K562 (cell line): ENCODE measurements at regions not wholly inside any gene's neighbourhood (a gene's known extent, or its start where the extent isn't known, plus 50 kb on each side); places are given as distances from the start of the nearest gene placed in this dataset.

Experiments
- ATAC-seq: fragments of 200-7000 bp; cut with Tn5 transposase; 3 replicates; pipeline ENCODE4 v1.9.1; 2020; ENCODE audit warnings: moderate library complexity
- BruUV-seq: library from RNA; stranded (reverse); fragments of 400-500 nt; replicated peaks from 2 replicates; lab custom pipeline; 2021; lab: Mats Ljungman, UMichigan
- CTCF ChIA-PET: fragments of 300-600 bp; formaldehyde crosslinking; extraction: SDS; loops from one replicate; lab custom pipeline; 2021; ENCODE audit warnings: low intra/inter-chr PET ratio; lab: Yijun Ruan, JAX
- POLR2A ChIA-PET: fragments of 300-600, 350-650 bp; sonication (Branson Sonifier 250); formaldehyde crosslinking; extraction: SDS; loops from one replicate; lab custom pipeline; 2021; ENCODE audit warnings: antibody characterized with exemption, inconsistent platforms; lab: Yijun Ruan, JAX
- DNase-seq, 4 experiments: peaks; one replicate each; pipeline versions ENCODE4 v3.0.0 to v3.0.0-alpha.2; 2011 to 2018; ENCODE audit warnings: low spot score in 3 of 4, mixed read lengths in 3 of 4; ENCODE audit errors: extremely low read depth in 1 of 4
- FAIRE-seq: peaks from 2 replicates; lab custom pipeline; 2011; peaks lifted over from hg19 to GRCh38; lab: Jason Lieb, UNC
- H2AFZ ChIP-seq: 2 replicates; pipeline ENCODE4 v1.6.0; 2011; ENCODE audit warnings: low read depth, low read length, control low read depth, inconsistent platforms
- H3K27ac ChIP-seq: fragments of 200-600 bp; 3 replicates; pipeline ENCODE4 v1.8.0; 2011; ENCODE audit warnings: low read depth, mild to moderate bottlenecking, control low read depth, inconsistent platforms, low read length, moderate library complexity, mixed read lengths; ENCODE audit errors: extremely low read depth
- H3K27me3 ChIP-seq, 2 experiments: fragments of 300-600 bp in 1 of 2; 2 replicates in 1 of 2; 3 replicates in 1 of 2; pipeline versions ENCODE4 v1.6.0 to v1.8.0; 2011; ENCODE audit warnings: inconsistent platforms in 2 of 2, low read length in 2 of 2, mild to moderate bottlenecking in 1 of 2, mixed read lengths in 1 of 2, moderate library complexity in 1 of 2; ENCODE audit not compliant: control insufficient read depth in 2 of 2, insufficient read depth in 2 of 2
- H3K36me3 ChIP-seq: fragments of 300-600 bp; 3 replicates; pipeline ENCODE4 v1.8.0; 2011; ENCODE audit warnings: mild to moderate bottlenecking, low read length, inconsistent platforms; ENCODE audit not compliant: control insufficient read depth, insufficient read depth
- H3K4me1 ChIP-seq, 2 experiments: fragments of 200-600 bp in 1 of 2; replicated peaks in 1 of 2; 2 replicates in 1 of 2; 3 replicates in 1 of 2; pipeline versions ENCODE4 v1.5.1 to v1.8.0; 2011; ENCODE audit warnings: inconsistent platforms in 2 of 2, low read length in 2 of 2, mild to moderate bottlenecking in 1 of 2, mixed read lengths in 1 of 2, moderate library complexity in 1 of 2; ENCODE audit not compliant: control insufficient read depth in 2 of 2, insufficient read depth in 2 of 2
- H3K4me2 ChIP-seq: 2 replicates; pipeline ENCODE4 v1.6.1; 2011; ENCODE audit warnings: low read length, control low read depth, inconsistent platforms, mixed read lengths; ENCODE audit not compliant: insufficient read depth
- H3K4me3 ChIP-seq: fragments of 200-600 bp; sonication (generic), shearing (Covaris generic); 2 replicates; pipeline ENCODE4 v1.5.1; 2016; ENCODE audit warnings: control low read depth, inconsistent platforms
- H3K79me2 ChIP-seq: fragments of 200-600 bp; 3 replicates; pipeline ENCODE4 v1.8.0; 2011; ENCODE audit warnings: low read length, inconsistent platforms; ENCODE audit not compliant: control insufficient read depth, insufficient read depth
- H3K9ac ChIP-seq, 2 experiments: 2 replicates each; pipeline versions ENCODE4 v1.6.0 to v1.6.1; 2011; ENCODE audit warnings: low read depth in 2 of 2, low read length in 2 of 2, control low read depth in 1 of 2, inconsistent platforms in 1 of 2, mild to moderate bottlenecking in 1 of 2, mixed read lengths in 1 of 2; ENCODE audit not compliant: insufficient read depth in 1 of 2
- H3K9me1 ChIP-seq: one replicate; pipeline ENCODE4 v1.6.0; 2011; ENCODE audit warnings: inconsistent platforms, mild to moderate bottlenecking, low read length, moderate library complexity; ENCODE audit not compliant: control insufficient read depth, insufficient read depth
- H3K9me3 ChIP-seq: replicated peaks from 2 replicates; pipeline ENCODE4 v1.5.1; 2011; ENCODE audit warnings: low read depth, low read length, inconsistent platforms; ENCODE audit not compliant: control insufficient read depth, insufficient read depth
- H4K20me1 ChIP-seq: replicated peaks from 2 replicates; pipeline ENCODE4 v1.6.1; 2011; ENCODE audit warnings: low read length, inconsistent platforms, mixed read lengths; ENCODE audit not compliant: control insufficient read depth, insufficient read depth
- FUS ChIP-seq: fragments of 200-400 bp; formaldehyde crosslinking; optimal IDR thresholded peaks from 2 replicates; pipeline ENCODE3; 2017; ENCODE audit warnings: low read depth, low read length
- JUNB ChIP-seq: fragments of 450-650 bp; formaldehyde crosslinking; conservative IDR thresholded peaks from 2 replicates; pipeline ENCODE4 v1.4.0; 2020; ENCODE audit warnings: mild to moderate bottlenecking
- SMAD3 ChIP-seq: fragments of 450-650 bp; formaldehyde crosslinking; conservative IDR thresholded peaks from 2 replicates; pipeline ENCODE4 v1.4.0; 2020; ENCODE audit warnings: mild to moderate bottlenecking
- SMARCE1 ChIP-seq: fragments of 450-650 bp; IDR thresholded peaks from 2 replicates; pipeline ENCODE4 v1.7.1; 2016; ENCODE audit warnings: mild to moderate bottlenecking
- TCF7 ChIP-seq: sonication (generic); IDR thresholded peaks from 2 replicates; pipeline ENCODE4 v1.6.1; 2016; ENCODE audit warnings: antibody characterized with exemption, borderline replicate concordance
- TFAM ChIP-seq: fragments of 250-450 bp; sonication (Bioruptor Pico); conservative IDR thresholded peaks from 2 replicates; pipeline ENCODE4 v1.5.0; 2021; ENCODE audit warnings: mild to moderate bottlenecking, moderate library complexity
- WGBS: fragments of 100-300 bp; shearing (Covaris generic); methylation state at CpG from one replicate; pipeline ENCODE4 v1.1.6; 2016; ENCODE audit warnings: low coverage, mixed read lengths; ENCODE audit not compliant: insufficient coverage; ENCODE audit errors: missing lambda C conversion rate; 5-methylcytosine and 5-hydroxymethylcytosine counted together
- in situ Hi-C: fragments of 300-500 bp; cut with MboI; formaldehyde crosslinking; loops from 4 replicates; pipeline ENCODE4 v1.15.0; 2018; ENCODE audit warnings: inconsistent platforms, mixed read lengths
- intact Hi-C: fragments of 100-400 bp; cut with micrococcal nuclease; formaldehyde crosslinking; loops from 2 replicates; pipeline ENCODE4 v1.14.2; 2022
- TF ChIP-seq, protein P1 (sequence below), 2 experiments: fragments of 450-650 bp; IDR thresholded peaks; 2 replicates each; pipeline ENCODE4 v1.6.1; 2018; ENCODE audit warnings: mild to moderate bottlenecking in 2 of 2, low read depth in 1 of 2; ENCODE audit not compliant: partially characterized antibody in 2 of 2

DNA sequence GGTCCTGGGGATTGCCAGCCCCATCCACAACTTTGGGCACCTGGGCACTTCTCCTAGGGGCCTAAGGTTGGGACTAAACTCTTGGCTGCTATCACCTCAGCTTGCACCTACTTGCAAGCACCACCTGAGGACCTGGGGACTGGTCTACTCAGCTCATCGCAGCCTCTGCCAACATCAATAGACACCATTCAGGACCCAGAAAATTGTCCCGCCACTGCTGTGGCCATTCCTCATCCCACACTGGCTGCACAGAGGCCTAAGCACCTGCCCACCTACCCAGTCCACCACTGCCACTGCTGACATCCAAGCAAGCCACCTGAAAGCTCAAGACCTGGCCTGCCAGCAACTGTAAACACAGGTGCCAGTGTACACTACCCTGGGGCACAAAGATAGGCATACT is 234.1 kb downstream of the STK31 start:
- no peaks in the 10 kb centered on the region for H3K27me3 ChIP-seq
- no peak overlapping the region for H3K4me2 ChIP-seq
- DNase-seq (no peak), ATAC-seq (no peak)
- H2AFZ ChIP-seq = no peak overlapping the region
- no TSS peak for BruUV-seq
- H3K4me1 ChIP-seq = no peaks in the 10 kb centered on the region
- no peaks in the 10 kb centered on the region for H3K79me2 ChIP-seq
- 0% methylated on average over 2 of the region's 2 CpGs for WGBS
- CTCF ChIA-PET = no interaction called here
- H3K36me3 ChIP-seq = no peaks in the 10 kb centered on the region
- TF ChIP-seq JUNB (CRISPR knock-in tag) (no peak), SMAD3 (no peak), TFAM (no peak), TCF7 (no peak), SMARCE1 (no peak), FUS (no peak)
- TF ChIP-seq, protein P1, sequence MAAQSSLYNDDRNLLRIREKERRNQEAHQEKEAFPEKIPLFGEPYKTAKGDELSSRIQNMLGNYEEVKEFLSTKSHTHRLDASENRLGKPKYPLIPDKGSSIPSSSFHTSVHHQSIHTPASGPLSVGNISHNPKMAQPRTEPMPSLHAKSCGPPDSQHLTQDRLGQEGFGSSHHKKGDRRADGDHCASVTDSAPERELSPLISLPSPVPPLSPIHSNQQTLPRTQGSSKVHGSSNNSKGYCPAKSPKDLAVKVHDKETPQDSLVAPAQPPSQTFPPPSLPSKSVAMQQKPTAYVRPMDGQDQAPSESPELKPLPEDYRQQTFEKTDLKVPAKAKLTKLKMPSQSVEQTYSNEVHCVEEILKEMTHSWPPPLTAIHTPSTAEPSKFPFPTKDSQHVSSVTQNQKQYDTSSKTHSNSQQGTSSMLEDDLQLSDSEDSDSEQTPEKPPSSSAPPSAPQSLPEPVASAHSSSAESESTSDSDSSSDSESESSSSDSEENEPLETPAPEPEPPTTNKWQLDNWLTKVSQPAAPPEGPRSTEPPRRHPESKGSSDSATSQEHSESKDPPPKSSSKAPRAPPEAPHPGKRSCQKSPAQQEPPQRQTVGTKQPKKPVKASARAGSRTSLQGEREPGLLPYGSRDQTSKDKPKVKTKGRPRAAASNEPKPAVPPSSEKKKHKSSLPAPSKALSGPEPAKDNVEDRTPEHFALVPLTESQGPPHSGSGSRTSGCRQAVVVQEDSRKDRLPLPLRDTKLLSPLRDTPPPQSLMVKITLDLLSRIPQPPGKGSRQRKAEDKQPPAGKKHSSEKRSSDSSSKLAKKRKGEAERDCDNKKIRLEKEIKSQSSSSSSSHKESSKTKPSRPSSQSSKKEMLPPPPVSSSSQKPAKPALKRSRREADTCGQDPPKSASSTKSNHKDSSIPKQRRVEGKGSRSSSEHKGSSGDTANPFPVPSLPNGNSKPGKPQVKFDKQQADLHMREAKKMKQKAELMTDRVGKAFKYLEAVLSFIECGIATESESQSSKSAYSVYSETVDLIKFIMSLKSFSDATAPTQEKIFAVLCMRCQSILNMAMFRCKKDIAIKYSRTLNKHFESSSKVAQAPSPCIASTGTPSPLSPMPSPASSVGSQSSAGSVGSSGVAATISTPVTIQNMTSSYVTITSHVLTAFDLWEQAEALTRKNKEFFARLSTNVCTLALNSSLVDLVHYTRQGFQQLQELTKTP (IDR thresholded peaks at IDR 0.05; ENCODE audit: low read depth in 1 of 2, partially characterized antibody in 2 of 2) = no peak
- TF ChIP-seq, all 486 proteins: peak for 0
- Histone ChIP-seq H3K9me3 (no peaks in the 10 kb centered on the region; the same call in 1 of the 2 replicates), H4K20me1 (no peaks in the 10 kb centered on the region), H3K9me1 (no peaks in the 10 kb centered on the region), H3K27ac (no peak overlapping the region), H3K9ac (no peak overlapping the region), H3K4me3 (no peak overlapping the region)
- POLR2A ChIA-PET = no interaction called here
- intact Hi-C loops = no loop called here
- no peak for FAIRE-seq
- in situ Hi-C loops = no loop called here
